NCI-H2196 treated with DMSO at 0.1 percent for 48 hours (cell line): ENCODE measurements at regions not wholly inside any gene's neighbourhood (a gene's known extent, or its start where the extent isn't known, plus 50 kb on each side); places are given as distances from the start of the nearest gene placed in this dataset.
A peak's percentile ranks its signal among the peaks of the same experiment; 100 is the strongest.

ENCODE experiments used
- DNase-seq: peaks from one replicate; lab custom pipeline; 2025; ENCODE audit not compliant: unreplicated experiment; lab: John Stamatoyannopoulos, UW

DNA sequence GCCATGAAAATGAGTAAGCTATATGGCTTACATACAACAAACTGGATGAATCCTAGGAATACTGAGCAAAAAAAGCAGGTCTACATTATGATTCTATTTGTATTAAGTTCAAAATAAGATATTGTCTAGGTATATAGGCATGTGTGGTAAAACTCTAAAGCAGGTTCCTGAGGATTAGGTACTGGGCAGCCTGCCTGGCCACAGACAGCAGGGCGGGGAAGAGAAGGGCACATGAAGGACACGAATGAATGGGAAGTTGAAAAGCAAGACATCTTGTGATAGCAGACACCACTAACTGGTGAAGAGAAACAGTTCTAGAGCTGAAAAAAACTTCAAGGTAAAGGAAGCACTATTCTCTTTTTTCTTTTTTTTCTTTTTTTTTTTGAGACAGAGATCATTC is 72.6 kb upstream of the SLC4A11 start:
- DNase-seq, result no peak

- no peak for DNase-seq
These were observed 70.2 kb upstream of the SLC4A11 start for GRCh38 chr20:3309226-3309625.

GRCh38 chr20:3307725-3308124 is 68.7 kb upstream of the SLC4A11 start:
- no peak for DNase-seq

- DNase-seq, result peak; percentile 10
These were observed 68.1 kb upstream of the SLC4A11 start for GRCh38 chr20:3307078-3307477.

DNA sequence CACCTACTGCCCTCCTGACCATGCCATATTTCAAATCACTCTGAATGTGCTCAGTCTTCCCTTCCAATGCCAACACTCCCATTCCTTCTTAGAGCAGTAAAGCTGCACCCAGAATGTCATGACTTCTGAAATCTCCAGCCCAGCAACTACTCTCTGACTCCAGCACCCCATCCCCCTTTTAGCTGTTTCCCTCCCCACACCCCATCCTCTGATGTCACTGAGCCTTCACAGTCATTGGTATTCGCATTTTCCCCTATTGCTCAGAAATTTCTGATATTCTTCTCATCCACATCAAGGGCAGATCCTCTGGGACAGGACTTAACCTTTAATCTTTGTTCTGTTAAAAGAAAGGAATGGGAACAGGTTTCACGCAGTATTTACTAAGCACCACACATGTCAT is 67.1 kb upstream of the SLC4A11 start:
- DNase-seq, result no peak

DNA sequence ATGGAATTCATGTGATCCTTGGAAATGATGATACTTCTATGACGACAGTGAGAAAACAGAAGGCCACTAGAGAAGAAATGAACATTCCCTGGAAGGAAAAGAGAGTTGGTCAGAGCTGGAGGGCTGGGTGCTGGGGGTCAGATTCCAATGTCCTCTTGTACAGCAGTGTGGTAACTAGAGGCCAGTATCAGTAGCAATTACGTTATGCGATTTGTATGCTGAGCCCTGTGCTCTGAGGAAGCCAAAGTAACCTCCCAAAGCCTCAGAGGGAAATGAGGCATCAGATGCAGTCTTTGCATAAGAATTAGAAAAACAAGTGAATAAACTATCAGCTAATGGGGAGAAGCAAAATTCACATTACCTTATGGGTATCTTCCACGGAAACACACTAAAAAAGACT is 65.5 kb upstream of the SLC4A11 start:
- no peak for DNase-seq

GRCh38 chr20:3297079-3297378 is 58.0 kb upstream of the SLC4A11 start:
- DNase-seq, result no peak

GRCh38 chr20:3296261-3297078 is 57.5 kb upstream of the SLC4A11 start:
- no peak for DNase-seq
